ENCODE measurements at regions not wholly inside any gene's neighbourhood (a gene's known extent, or its start where the extent isn't known, plus 50 kb on each side); places are given as distances from the start of the nearest gene placed in this dataset.

- 67 to 76% (median 70%) methylated on average over 5 of the region's 5 CpGs for WGBS, 4 donors
- intact Hi-C loops (cut with DNase I) = no loop called here
Measured at GRCh38 chr7:119925581-119926289, 347.2 kb upstream of the KCND2 start.

GRCh38 chr7:119929891-119930290 is 343.1 kb upstream of the KCND2 start:
- Histone ChIP-seq H3K36me3 (no peaks in the 10 kb centered on the region), H3K4me1 (no peaks in the 10 kb centered on the region), H3K4me3 (no peak overlapping the region), H3K27me3 (peaks cover 0 to 6% (median 0%) of the 10 kb centered on the region in 9 donors), H3K9me3 (no peaks in the 10 kb centered on the region), H3K27ac (no peak overlapping the region)
- TF ChIP-seq POLR2A (IDR thresholded peaks at IDR 0.05) (no peak), CTCF (IDR thresholded peaks at IDR 0.05) (no peak)
- DNase-seq (no peak), ATAC-seq (no peak)
- intact Hi-C loops (cut with DNase I) = loop anchor here in 4 of 10 donors (5.0 to 10.0 kb wide), 4 partner anchors 342 to 795 kb away; partner anchors contain the start of gene KCND2 (in 2 of the 4)
- WGBS, 4 donors = 74 to 87% (median 80%) methylated on average over 3 of the region's 3 CpGs

More at GRCh38 chr7:119925581-119926289, 347.2 kb upstream of the KCND2 start:
- DNase-seq (no peak), ATAC-seq (no peak)
- Histone ChIP-seq H3K27me3 (no peaks in the 10 kb centered on the region), H3K4me3 (no peak overlapping the region), H3K36me3 (no peaks in the 10 kb centered on the region), H3K4me1 (no peaks in the 10 kb centered on the region), H3K9me3 (no peaks in the 10 kb centered on the region), H3K27ac (no peak overlapping the region)
- TF ChIP-seq POLR2A (IDR thresholded peaks at IDR 0.05) = no peak
- no peak for TF ChIP-seq CTCF (IDR thresholded peaks at IDR 0.05)

GRCh38 chr7:119931230-119931824 is 341.6 kb upstream of the KCND2 start:
- Histone ChIP-seq H3K36me3 (no peaks in the 10 kb centered on the region), H3K4me1 (no peaks in the 10 kb centered on the region), H3K4me3 (no peak overlapping the region), H3K9me3 (no peaks in the 10 kb centered on the region), H3K27me3 (peaks cover 0 to 6% (median 0%) of the 10 kb centered on the region in 9 donors), H3K27ac (no peak overlapping the region)
- TF ChIP-seq CTCF (IDR thresholded peaks at IDR 0.05) (no peak), POLR2A (IDR thresholded peaks at IDR 0.05) (no peak)
- 85 to 93% (median 91%) methylated on average over 1 of the region's 1 CpG for WGBS, 4 donors
- DNase-seq (no peak), ATAC-seq (no peak)
- intact Hi-C loops (cut with DNase I) = loop anchor here in 4 of 10 donors (5.0 to 10.0 kb wide), 4 partner anchors 341 to 793 kb away; partner anchors contain the start of gene KCND2 (in 2 of the 4)

- TF ChIP-seq CTCF (IDR thresholded peaks at IDR 0.05) = peak in 11 of 12 donors; percentile 13 to 61 (median 42)
- no peak for TF ChIP-seq POLR2A (IDR thresholded peaks at IDR 0.05)
- intact Hi-C loops (cut with DNase I) = loop anchor here in 9 of 10 donors (2.0 to 10.0 kb wide), 6 partner anchors 332 to 789 kb away; partner anchors contain the start of gene KCND2 (in 8 of the 9)
- no peaks in the 10 kb centered on the region for H3K36me3 ChIP-seq
- 18 to 27% (median 23%) methylated on average over 4 of the region's 4 CpGs for WGBS, 4 donors
- no peak overlapping the region for H3K27ac ChIP-seq
- H3K9me3 ChIP-seq = no peaks in the 10 kb centered on the region
- ATAC-seq (no peak), DNase-seq (no peak)
- peaks cover 0 to 6% (median 0%) of the 10 kb centered on the region in 9 donors for H3K27me3 ChIP-seq
- no peaks in the 10 kb centered on the region for H3K4me1 ChIP-seq
- H3K4me3 ChIP-seq = no peak overlapping the region
Measured at GRCh38 chr7:119935418-119936025, 337.5 kb upstream of the KCND2 start.

Measured in heart left ventricle (tissue), 16 donors.